ENCODE measurements at regions not wholly inside any gene's neighbourhood (a gene's known extent, or its start where the extent isn't known, plus 50 kb on each side); places are given as distances from the start of the nearest gene placed in this dataset.
"Not testable (repeated sequence)": the region's sequence is repeated elsewhere in the genome, so short reads cannot be mapped to it uniquely, and the experiment has no call there.

GRCh38 chr1:121531747-121532146 lies 347.0 kb downstream of the SRGAP2C start:
- not testable (repeated sequence) for TF ChIP-seq POLR2A, CTCF, POLR2AphosphoS5 (IDR thresholded peaks at IDR 0.05)

Measured in breast epithelium (tissue), 3 donors.